ENCODE measurements at regions not wholly inside any gene's neighbourhood (a gene's known extent, or its start where the extent isn't known, plus 50 kb on each side); places are given as distances from the start of the nearest gene placed in this dataset.

- TF ChIP-seq YY1 (IDR thresholded peaks at IDR 0.05; ENCODE audit: insufficient read depth, insufficient read length) (no peak), SUZ12 (IDR thresholded peaks at IDR 0.05; ENCODE audit: extremely low read depth, insufficient read depth, insufficient read length) (no peak)
Observed at GRCh38 chr20:53671370-53671769, 77.7 kb upstream of the ZNF217 start.
